GM23338 (cell line): ENCODE measurements at regions not wholly inside any gene's neighbourhood (a gene's known extent, or its start where the extent isn't known, plus 50 kb on each side); places are given as distances from the start of the nearest gene placed in this dataset.

Source experiments
- ATAC-seq: fragments of 200-7000 bp; cut with Tn5 transposase; 3 replicates; pipeline ENCODE4 v1.9.1; 2020
- DNase-seq: peaks from one replicate; pipeline ENCODE4 v3.0.0-alpha.2; 2015; ENCODE audit warnings: low spot score
- H2AFZ ChIP-seq: fragments of 200-600 bp; sonication (generic); 2 replicates; pipeline ENCODE4 v1.8.0; 2016; ENCODE audit warnings: antibody characterized with exemption, mild to moderate bottlenecking, moderate library complexity
- H3F3A ChIP-seq: fragments of 200-600 bp; sonication (generic); replicated peaks from 2 replicates; pipeline ENCODE4 v1.8.0; 2017; ENCODE audit warnings: antibody characterized with exemption, mixed run types, low read depth
- H3K27ac ChIP-seq: fragments of 200-600 bp; sonication (generic); 2 replicates; pipeline ENCODE4 v1.6.1; 2016; ENCODE audit warnings: low read depth
- H3K27me3 ChIP-seq: fragments of 200-600 bp; sonication (generic); 2 replicates; pipeline ENCODE4 v1.8.0; 2016; ENCODE audit warnings: mild to moderate bottlenecking, mixed run types, moderate library complexity; ENCODE audit not compliant: insufficient read depth
- H3K36me3 ChIP-seq: fragments of 200-600 bp; sonication (generic); 2 replicates; pipeline ENCODE4 v1.8.0; 2016; ENCODE audit warnings: mild to moderate bottlenecking; ENCODE audit not compliant: insufficient read depth
- H3K4me1 ChIP-seq: fragments of 200-600 bp; sonication (generic); 2 replicates; pipeline ENCODE4 v1.8.0; 2016; ENCODE audit warnings: mild to moderate bottlenecking, moderate library complexity; ENCODE audit not compliant: insufficient read depth
- H3K4me2 ChIP-seq: fragments of 200-600 bp; sonication (generic); 2 replicates; pipeline ENCODE4 v1.7.1; 2017; ENCODE audit warnings: mixed run types
- H3K4me3 ChIP-seq: fragments of 200-600 bp; sonication (generic); 2 replicates; pipeline ENCODE4 v1.6.1; 2016; ENCODE audit warnings: mixed run types
- H3K79me2 ChIP-seq: fragments of 200-600 bp; sonication (generic); replicated peaks from 2 replicates; pipeline ENCODE4 v1.8.0; 2017; ENCODE audit warnings: mild to moderate bottlenecking; ENCODE audit not compliant: insufficient read depth
- H3K9me2 ChIP-seq: fragments of 200-600 bp; sonication (generic); 2 replicates; pipeline ENCODE4 v1.8.0; 2017; ENCODE audit not compliant: insufficient read depth
- H4K20me1 ChIP-seq: fragments of 200-600 bp; sonication (generic); replicated peaks from 2 replicates; pipeline ENCODE4 v1.8.0; 2017; ENCODE audit warnings: mild to moderate bottlenecking; ENCODE audit not compliant: insufficient read depth
- H3K27ac Mint-ChIP-seq: 2 replicates; pipeline ENCODE4 v1.8.0; 2020; ENCODE audit warnings: inconsistent platforms, mild to moderate bottlenecking, moderate library complexity, mixed read lengths
- H3K27me3 Mint-ChIP-seq: 3 replicates; pipeline ENCODE4 v1.8.0; 2022; ENCODE audit warnings: low read depth, mild to moderate bottlenecking, moderate library complexity, mixed read lengths, inconsistent platforms; ENCODE audit not compliant: insufficient read depth, poor library complexity
- H3K36me3 Mint-ChIP-seq: 3 replicates; pipeline ENCODE4 v1.8.0; 2021; ENCODE audit warnings: low read depth, mild to moderate bottlenecking, inconsistent platforms, moderate library complexity, mixed read lengths
- H3K4me1 Mint-ChIP-seq: 3 replicates; pipeline ENCODE4 v1.8.0; 2020; ENCODE audit warnings: mild to moderate bottlenecking, inconsistent platforms, mixed read lengths
- H3K4me3 Mint-ChIP-seq: 3 replicates; pipeline ENCODE4 v1.8.0; 2021; ENCODE audit warnings: moderate library complexity, mild to moderate bottlenecking, inconsistent platforms, mixed read lengths
- H3K9me3 Mint-ChIP-seq: 3 replicates; pipeline ENCODE4 v1.8.0; 2020; ENCODE audit warnings: moderate library complexity, mild to moderate bottlenecking, inconsistent platforms, mixed read lengths
- CREB1 ChIP-seq: fragments of 250-450 bp; sonication (Bioruptor Pico); IDR thresholded peaks from 2 replicates; pipeline ENCODE4 v1.5.0; 2020; ENCODE audit warnings: low read depth, mild to moderate bottlenecking, moderate library complexity
- ETS1 ChIP-seq: IDR thresholded peaks from 2 replicates; pipeline ENCODE4 v1.6.1; 2016; ENCODE audit warnings: antibody characterized with exemption
- EZH2 ChIP-seq: fragments of 200-600 bp; sonication (generic); IDR thresholded peaks from one replicate; pipeline ENCODE4 v1.8.0; 2017; ENCODE audit warnings: antibody characterized with exemption, mild to moderate bottlenecking, low read depth; ENCODE audit not compliant: unreplicated experiment
- EZH2phosphoT487 ChIP-seq: fragments of 200-600 bp; sonication (generic); IDR thresholded peaks from one replicate; pipeline ENCODE4 v1.8.1; 2018; ENCODE audit warnings: antibody characterized with exemption; ENCODE audit not compliant: unreplicated experiment
- JUNB ChIP-seq: IDR thresholded peaks from one replicate; pipeline ENCODE4 v1.6.1; 2016; ENCODE audit warnings: antibody characterized with exemption; ENCODE audit not compliant: unreplicated experiment
- NANOG ChIP-seq: IDR thresholded peaks from 2 replicates; pipeline ENCODE4 v1.6.1; 2016; ENCODE audit warnings: antibody characterized with exemption, borderline replicate concordance
- POLR2AphosphoS5 ChIP-seq: IDR thresholded peaks from 2 replicates; pipeline ENCODE4 v1.6.1; 2016; ENCODE audit warnings: antibody characterized with exemption, low read depth
- STAT1 ChIP-seq: IDR thresholded peaks from one replicate; pipeline ENCODE4 v1.6.1; 2016; ENCODE audit warnings: antibody characterized with exemption; ENCODE audit not compliant: unreplicated experiment
- ZNF114 ChIP-seq: fragments of 250-450 bp; sonication (Bioruptor Pico); IDR thresholded peaks from 2 replicates; pipeline ENCODE4 v1.5.0; 2020; ENCODE audit warnings: mild to moderate bottlenecking, moderate library complexity
- ZNF331 ChIP-seq: fragments of 250-450 bp; sonication (Bioruptor Pico); IDR thresholded peaks from 2 replicates; pipeline ENCODE4 v1.5.0; 2020; ENCODE audit warnings: low read depth, mild to moderate bottlenecking, moderate library complexity
- ZNF462 ChIP-seq: fragments of 250-450 bp; sonication (Bioruptor Pico); IDR thresholded peaks from 2 replicates; pipeline ENCODE4 v1.5.0; 2020; ENCODE audit warnings: mild to moderate bottlenecking, moderate library complexity
- TF ChIP-seq, protein P1 (sequence below), 2 experiments: fragments of 200-600 bp in 1 of 2; sonication (generic) in 1 of 2; conservative IDR thresholded peaks; 2 replicates each; pipeline versions ENCODE4 v1.5.1 to v1.6.1; 2016 to 2017; ENCODE audit warnings: antibody characterized with exemption in 2 of 2, low read depth in 2 of 2, mild to moderate bottlenecking in 2 of 2, moderate library complexity in 1 of 2
- TF ChIP-seq, protein P2 (sequence below): IDR thresholded peaks from one replicate; pipeline ENCODE4 v1.6.1; 2018; ENCODE audit warnings: antibody characterized with exemption; ENCODE audit not compliant: unreplicated experiment

GRCh38 chr1:78408192-78408591 is 82.6 kb upstream of the PTGFR start:
- H3K4me1 ChIP-seq: peaks cover 3% of the 10 kb centered on the region
- Mint-ChIP-seq H3K27ac (no peak overlapping the region), H3K27me3 (no peaks in the 10 kb centered on the region), H3K36me3 (peaks cover 5% of the 10 kb centered on the region), H3K9me3 (peaks cover 17% of the 10 kb centered on the region), H3K4me3 (no peak overlapping the region), H3K4me1 (peaks cover 7% of the 10 kb centered on the region)
- DNase-seq (no peak), ATAC-seq (no peak)
- no peaks in the 10 kb centered on the region for H3K9me2 ChIP-seq
- H4K20me1 ChIP-seq: no peaks in the 10 kb centered on the region
- H3K4me2 ChIP-seq: no peak overlapping the region
- H3K4me3 ChIP-seq: no peak overlapping the region
- H3F3A ChIP-seq: no peaks in the 10 kb centered on the region
- H3K27ac ChIP-seq: no peak overlapping the region
- H3K79me2 ChIP-seq: no peaks in the 10 kb centered on the region
- H3K27me3 ChIP-seq: no peaks in the 10 kb centered on the region
- TF ChIP-seq ETS1: no peak
- TF ChIP-seq ZNF331 (CRISPR knock-in tag): no peak
- TF ChIP-seq ZNF114 (CRISPR knock-in tag): no peak
- TF ChIP-seq, protein P1, sequence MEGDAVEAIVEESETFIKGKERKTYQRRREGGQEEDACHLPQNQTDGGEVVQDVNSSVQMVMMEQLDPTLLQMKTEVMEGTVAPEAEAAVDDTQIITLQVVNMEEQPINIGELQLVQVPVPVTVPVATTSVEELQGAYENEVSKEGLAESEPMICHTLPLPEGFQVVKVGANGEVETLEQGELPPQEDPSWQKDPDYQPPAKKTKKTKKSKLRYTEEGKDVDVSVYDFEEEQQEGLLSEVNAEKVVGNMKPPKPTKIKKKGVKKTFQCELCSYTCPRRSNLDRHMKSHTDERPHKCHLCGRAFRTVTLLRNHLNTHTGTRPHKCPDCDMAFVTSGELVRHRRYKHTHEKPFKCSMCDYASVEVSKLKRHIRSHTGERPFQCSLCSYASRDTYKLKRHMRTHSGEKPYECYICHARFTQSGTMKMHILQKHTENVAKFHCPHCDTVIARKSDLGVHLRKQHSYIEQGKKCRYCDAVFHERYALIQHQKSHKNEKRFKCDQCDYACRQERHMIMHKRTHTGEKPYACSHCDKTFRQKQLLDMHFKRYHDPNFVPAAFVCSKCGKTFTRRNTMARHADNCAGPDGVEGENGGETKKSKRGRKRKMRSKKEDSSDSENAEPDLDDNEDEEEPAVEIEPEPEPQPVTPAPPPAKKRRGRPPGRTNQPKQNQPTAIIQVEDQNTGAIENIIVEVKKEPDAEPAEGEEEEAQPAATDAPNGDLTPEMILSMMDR (conservative IDR thresholded peaks at IDR 0.05; ENCODE audit: low read depth in 2 of 2): no peak
- TF ChIP-seq ZNF462 (CRISPR knock-in tag): no peak
- TF ChIP-seq POLR2AphosphoS5: no peak
- no peak for TF ChIP-seq EZH2phosphoT487
- TF ChIP-seq EZH2: no peak
- TF ChIP-seq JUNB: no peak
- no peak for TF ChIP-seq STAT1
- TF ChIP-seq NANOG: no peak
- no peak for TF ChIP-seq CREB1 (CRISPR knock-in tag)
- TF ChIP-seq, protein P2, sequence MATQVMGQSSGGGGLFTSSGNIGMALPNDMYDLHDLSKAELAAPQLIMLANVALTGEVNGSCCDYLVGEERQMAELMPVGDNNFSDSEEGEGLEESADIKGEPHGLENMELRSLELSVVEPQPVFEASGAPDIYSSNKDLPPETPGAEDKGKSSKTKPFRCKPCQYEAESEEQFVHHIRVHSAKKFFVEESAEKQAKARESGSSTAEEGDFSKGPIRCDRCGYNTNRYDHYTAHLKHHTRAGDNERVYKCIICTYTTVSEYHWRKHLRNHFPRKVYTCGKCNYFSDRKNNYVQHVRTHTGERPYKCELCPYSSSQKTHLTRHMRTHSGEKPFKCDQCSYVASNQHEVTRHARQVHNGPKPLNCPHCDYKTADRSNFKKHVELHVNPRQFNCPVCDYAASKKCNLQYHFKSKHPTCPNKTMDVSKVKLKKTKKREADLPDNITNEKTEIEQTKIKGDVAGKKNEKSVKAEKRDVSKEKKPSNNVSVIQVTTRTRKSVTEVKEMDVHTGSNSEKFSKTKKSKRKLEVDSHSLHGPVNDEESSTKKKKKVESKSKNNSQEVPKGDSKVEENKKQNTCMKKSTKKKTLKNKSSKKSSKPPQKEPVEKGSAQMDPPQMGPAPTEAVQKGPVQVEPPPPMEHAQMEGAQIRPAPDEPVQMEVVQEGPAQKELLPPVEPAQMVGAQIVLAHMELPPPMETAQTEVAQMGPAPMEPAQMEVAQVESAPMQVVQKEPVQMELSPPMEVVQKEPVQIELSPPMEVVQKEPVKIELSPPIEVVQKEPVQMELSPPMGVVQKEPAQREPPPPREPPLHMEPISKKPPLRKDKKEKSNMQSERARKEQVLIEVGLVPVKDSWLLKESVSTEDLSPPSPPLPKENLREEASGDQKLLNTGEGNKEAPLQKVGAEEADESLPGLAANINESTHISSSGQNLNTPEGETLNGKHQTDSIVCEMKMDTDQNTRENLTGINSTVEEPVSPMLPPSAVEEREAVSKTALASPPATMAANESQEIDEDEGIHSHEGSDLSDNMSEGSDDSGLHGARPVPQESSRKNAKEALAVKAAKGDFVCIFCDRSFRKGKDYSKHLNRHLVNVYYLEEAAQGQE: no peak
- H2AFZ ChIP-seq: no peak overlapping the region
- H3K36me3 ChIP-seq: no peaks in the 10 kb centered on the region
